ENCODE measurements at regions not wholly inside any gene's neighbourhood (a gene's known extent, or its start where the extent isn't known, plus 50 kb on each side); places are given as distances from the start of the nearest gene placed in this dataset.

DNA sequence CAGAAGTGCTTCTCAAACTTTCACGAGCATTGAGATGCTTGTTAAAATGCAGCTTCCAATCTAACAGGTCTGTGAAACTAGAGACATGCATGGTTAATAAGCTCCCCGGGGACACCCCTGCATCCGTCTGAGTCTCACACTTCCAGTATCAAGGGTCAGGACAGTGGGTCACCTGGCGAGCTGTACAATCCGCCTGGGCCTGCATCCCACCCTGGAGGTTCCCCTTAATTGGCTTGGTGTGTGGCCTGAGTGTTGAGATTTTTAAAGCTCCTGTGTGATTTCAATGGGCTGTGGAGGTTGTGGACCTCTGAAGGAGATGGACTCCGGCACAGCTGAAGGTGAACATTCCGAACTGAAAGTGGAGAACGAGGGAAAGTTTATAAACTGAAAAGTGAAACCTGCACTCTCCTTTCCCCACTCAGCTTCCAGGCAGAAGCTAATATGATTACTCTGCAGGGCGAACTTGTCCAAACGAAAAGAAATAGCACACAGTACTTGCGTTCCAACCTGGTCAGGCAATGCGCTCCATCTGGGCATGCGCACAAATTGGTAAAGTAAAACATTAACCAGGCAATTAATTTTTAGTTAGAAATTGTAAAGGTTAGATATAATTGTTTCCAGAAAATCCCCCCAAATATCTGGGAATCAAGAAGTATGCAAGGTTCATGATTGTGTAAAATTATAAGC lies 191.7 kb upstream of the ALKAL2 start:
- DNase-seq: no peak

DNA sequence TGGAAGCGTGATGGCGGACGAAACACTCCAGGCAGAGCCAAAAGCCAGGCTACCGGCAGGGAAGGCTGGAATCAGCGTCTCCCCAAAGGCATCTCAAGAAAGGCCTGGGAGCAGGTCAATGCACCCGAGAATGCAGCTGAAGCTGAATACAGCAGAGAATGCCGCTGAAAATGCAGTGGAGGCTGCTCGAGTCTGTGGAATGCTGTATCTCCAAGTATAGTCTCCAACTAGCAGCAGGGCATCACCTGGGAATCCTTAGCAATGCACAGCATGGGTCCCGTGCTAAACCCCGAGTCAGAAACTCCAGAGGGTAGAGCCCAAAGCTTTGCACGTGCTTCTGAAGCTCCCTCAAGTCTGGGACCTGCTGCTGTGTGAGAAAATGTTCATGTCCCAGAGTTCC lies 191.1 kb upstream of the ALKAL2 start:
- no peak for DNase-seq

DNA sequence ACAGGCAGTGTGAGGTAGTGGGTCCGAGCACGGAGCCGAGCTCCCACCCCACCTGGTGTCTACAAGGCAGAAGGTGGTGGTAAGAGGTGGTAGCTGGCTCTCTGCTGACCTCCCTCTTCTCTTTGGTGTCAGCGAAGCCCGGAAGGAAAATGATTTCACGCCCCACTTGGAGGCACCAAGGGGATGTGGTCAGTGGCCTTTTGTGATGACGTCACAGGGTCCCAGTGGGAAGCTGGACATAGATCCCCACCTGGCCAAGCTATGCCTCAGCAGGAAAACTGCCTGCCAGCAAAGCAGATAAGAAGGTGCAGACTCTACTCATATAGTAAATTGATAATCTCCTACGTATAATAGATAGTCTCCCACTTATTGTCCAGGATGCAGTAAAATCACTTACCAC lies 183.7 kb upstream of the ALKAL2 start:
- no peak for DNase-seq

- DNase-seq: no peak
Observed at GRCh38 chr2:469514-469913, 181.6 kb upstream of the ALKAL2 start.

DNA sequence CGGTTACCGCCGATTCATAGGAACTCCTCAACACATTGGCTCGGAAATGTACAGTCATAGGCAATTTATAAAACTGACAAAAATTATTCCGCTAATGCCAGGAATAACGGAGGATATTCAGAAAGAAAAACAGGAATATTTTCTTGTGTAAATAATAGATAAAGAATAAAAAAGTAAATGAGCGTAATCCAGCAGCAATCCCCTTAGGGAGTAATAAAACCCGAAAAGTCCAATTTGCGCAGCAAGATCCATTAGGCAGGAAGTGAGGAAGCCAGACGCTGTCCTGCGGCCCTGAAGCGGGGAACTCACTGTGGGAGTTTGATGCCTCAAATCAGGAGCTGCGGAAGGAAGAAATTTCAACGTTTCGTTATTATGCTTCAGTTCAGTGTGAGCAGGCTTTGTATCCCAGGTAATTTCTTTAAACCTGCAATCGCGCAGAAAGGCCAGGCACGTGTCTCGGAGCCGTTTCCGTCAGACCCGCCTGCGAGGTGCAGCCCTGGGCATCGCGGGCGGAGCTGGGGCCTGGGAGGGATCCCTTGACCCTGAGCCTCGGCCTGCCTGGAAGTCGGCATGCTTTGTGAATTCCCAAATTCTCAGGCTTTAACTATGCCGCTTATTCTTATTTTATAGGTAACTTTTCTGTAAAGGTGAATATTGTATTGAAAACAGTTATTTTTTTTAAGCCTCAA lies 180.9 kb upstream of the ALKAL2 start:
- no peak for DNase-seq

GRCh38 chr2:467892-468647 lies 180.2 kb upstream of the ALKAL2 start:
- no peak for DNase-seq

DNA sequence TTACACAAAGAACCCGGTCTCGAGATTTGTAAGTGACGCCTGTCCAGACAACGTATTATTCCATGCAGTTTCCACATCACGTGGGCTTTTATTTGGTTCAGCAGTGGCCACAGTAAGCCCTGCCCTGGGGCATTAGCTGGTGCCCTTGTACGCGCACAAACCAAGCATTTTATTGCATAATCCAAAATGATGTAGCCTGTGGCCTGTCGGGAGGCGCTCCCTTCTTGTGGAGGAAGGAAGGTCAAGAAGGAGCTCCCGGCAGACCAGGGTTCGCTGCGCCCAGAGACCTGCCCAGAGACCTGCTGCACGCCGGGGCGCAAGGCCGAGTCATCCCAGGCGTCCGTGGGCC lies 179.6 kb upstream of the ALKAL2 start:
- no peak for DNase-seq

- no peak for DNase-seq
Observed at GRCh38 chr2:467101-467500, 179.2 kb upstream of the ALKAL2 start.

DNA sequence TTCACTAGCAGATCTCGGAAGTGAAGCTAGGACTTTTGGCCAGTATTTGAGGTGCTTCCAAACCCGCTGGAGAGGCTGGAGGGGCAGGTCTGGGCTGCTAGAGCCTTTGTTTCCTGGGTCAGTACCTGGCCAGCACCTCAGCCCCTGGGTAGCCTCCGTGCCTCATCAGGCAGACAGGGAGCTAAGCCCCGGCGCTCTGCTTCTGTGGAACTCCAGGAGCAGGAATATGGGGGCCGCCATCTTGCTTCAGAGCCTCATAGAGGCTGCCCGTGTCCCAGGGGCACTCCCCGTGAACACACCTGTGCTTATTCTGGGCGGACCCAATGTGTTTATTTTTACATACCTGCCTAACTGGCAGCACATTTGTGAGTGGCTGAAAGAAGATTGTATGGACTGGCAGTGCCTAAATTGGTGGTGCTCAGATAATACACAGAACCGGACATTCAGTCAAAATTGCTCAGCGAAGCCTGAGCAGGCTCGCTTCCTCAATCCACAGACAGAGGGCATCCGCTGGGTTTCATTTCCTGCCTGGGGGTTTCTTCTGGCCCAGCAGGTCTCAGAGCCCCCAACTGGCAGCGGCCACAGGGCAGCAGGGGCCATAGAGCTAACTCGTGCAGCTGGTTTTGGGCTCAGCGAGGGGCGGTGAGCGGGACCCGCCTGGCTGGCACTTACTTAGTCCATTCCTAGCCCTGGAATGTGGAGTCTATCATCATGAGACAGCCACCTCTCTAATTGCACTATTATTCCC lies 176.8 kb upstream of the ALKAL2 start:
- DNase-seq: no peak

GRCh38 chr2:460861-461260 lies 173.0 kb upstream of the ALKAL2 start:
- DNase-seq: no peak

DNA sequence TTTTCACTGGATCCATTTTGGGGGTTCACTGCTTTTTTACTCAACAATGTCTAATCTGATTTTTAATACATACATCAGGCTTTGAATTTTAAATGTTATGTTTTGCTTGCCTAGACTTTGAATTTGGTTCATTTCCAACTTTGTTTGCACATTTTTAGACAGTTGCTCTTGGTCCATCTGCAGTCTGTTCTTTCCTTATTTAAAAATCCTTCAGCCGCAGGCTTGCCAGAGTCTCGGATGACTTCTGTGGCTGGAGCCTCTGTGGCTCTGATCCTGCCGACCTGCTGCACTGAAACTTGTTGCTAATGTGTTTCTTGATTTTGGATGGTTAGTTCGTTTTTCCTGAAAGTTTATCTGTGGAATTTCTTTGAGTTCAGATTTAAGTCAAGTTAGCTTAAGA lies 172.0 kb upstream of the ALKAL2 start:
- no peak for DNase-seq

GRCh38 chr2:458425-458815 lies 170.5 kb upstream of the ALKAL2 start:
- no peak for DNase-seq

- DNase-seq: no peak
Observed at GRCh38 chr2:457792-458424, 170.0 kb upstream of the ALKAL2 start.

DNA sequence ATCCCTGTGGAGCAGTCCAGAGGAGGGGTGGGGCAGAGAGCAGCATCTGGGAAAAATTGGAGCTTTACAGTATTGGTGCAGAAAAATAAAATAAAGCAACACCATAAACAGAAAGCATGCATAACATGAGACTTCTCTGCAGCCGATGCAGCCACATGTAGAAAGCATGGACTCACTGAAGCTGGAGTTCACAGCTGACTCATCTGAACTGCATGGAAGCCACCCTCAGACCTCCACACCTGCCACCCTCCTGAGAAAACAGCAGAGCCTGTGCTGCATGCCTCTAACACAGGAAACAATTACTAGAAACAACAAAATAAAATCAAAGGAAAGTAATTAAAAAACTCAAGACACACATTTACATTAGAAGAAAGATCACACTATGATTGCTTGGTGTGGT lies 169.4 kb upstream of the ALKAL2 start:
- no peak for DNase-seq

DNA sequence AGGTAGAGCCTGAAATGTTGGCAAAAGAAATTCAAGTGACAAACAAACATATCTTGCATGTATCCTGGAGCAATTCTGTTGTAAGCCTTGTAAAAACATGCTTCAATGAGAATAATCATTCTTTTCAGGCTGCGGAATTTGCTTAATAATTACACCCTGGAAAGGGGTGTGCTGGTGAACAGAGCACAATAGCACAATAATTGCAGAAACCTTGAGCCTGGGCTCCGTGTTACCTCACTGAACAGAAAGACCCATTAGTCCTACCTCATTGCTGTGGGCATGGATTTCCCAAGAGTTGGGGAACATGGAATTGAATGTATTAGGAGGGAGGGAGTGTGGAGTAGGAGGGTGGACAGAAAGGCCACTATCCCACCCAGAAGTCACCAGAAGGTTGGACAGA lies 168.0 kb upstream of the ALKAL2 start:
- no peak for DNase-seq

- DNase-seq: no peak
Observed at GRCh38 chr2:455015-455705, 167.3 kb upstream of the ALKAL2 start.

GRCh38 chr2:453132-453531 lies 165.2 kb upstream of the ALKAL2 start:
- no peak for DNase-seq

DNA sequence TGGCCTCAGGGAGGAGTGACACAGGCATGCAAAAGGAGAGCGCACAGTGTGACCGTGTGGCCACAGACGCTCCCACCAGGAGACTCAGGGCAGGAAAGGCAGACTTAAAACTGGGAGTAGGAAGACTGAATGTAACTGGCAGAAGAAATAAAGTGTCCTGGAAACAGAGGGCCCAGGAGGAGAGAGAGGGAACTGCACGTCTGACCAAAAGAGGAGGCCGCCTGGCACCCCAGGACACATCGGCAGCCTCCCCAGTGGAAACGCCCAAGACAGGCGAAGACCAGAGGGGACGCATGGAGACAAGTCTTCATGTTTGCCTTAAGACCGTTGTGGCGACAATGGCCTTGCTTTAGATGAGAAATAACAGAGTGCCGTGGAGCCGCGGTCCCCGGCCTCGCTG lies 163.6 kb upstream of the ALKAL2 start:
- DNase-seq: no peak

GRCh38 chr2:449246-450067 lies 161.6 kb upstream of the ALKAL2 start:
- no peak for DNase-seq

DNA sequence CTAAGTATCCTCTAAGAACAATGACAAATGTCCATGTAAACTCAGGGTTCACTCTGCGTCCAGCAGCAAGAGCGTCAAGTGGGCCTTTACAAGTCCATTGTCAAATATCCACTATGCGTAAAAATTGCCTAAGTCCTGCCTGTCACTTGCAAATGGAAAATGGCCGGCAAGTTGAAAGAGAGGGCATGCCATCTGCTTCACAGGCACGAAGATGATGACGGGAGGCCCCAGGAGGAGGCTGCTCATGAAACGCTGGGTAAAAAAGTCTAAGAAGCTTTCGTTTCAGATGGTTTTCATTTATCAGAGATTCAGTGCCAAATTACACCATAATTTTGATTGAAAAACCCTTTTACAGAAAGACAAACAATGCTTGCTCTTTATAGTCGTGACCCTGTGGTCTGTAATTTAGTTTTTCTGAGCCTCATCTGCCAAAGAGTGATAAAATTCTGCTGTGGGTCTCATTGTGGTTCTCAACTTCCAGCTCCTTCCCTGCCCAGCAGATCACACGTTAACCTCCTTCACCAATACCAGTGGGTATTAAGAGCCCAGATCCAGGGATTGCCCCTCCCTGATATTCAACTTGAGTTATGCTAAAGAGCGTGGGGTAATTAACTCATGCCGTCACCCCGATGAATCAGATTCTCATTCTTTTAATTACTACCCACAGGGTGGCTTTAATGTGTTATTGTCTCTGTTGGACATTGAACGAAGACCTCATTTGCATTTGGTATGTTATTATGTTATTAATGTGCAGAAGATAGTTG lies 160.2 kb upstream of the ALKAL2 start:
- no peak for DNase-seq

Data from SW 1271 (cell line).